Esophagus muscularis mucosa (tissue), 4 donors: ENCODE measurements at regions not wholly inside any gene's neighbourhood (a gene's known extent, or its start where the extent isn't known, plus 50 kb on each side); places are given as distances from the start of the nearest gene placed in this dataset.
"Not testable (repeated sequence)": the region's sequence is repeated elsewhere in the genome, so short reads cannot be mapped to it uniquely, and the experiment has no call there.

Source experiments
- DNase-seq: peaks from one replicate; pipeline ENCODE4 v3.0.0-alpha.2; 2017; ENCODE audit errors: extremely low spot score
- H3K27ac ChIP-seq, 4 donors: fragments of 200-600 bp; sonication (generic); replicated peaks in 1 of 4; 1 replicate in 3 of 4; 2 replicates in 1 of 4; pipeline ENCODE4 v1.5.1; 2016 to 2019; ENCODE audit warnings: mild to moderate bottlenecking in 1 of 4
- H3K27me3 ChIP-seq, 4 donors: fragments of 200-600 bp; sonication (generic); one replicate each; pipeline versions ENCODE4 v1.5.1 to v1.6.0; 2016 to 2019
- H3K36me3 ChIP-seq, 4 donors: fragments of 200-600 bp; sonication (generic); one replicate each; pipeline ENCODE4 v1.5.1; 2016 to 2019
- H3K4me1 ChIP-seq, 4 donors: fragments of 200-600 bp; sonication (generic); one replicate each; pipeline ENCODE4 v1.5.1; 2016 to 2019
- H3K4me3 ChIP-seq, 4 donors: fragments of 200-600 bp; sonication (generic); 1 replicate in 2 of 4; 2 replicates in 2 of 4; pipeline ENCODE4 v1.5.1; 2016 to 2019; ENCODE audit warnings: mild to moderate bottlenecking in 4 of 4, moderate library complexity in 1 of 4
- H3K9me3 ChIP-seq, 4 donors: fragments of 200-600 bp; sonication (generic); 1 replicate in 3 of 4; 2 replicates in 1 of 4; pipeline ENCODE4 v1.5.1; 2016 to 2019
- CTCF ChIP-seq, 3 experiments: fragments of 200-600 bp in 2 of 3; fragments of 450-650 bp in 1 of 3; sonication (generic) in 2 of 3; IDR thresholded peaks; one replicate each; pipeline ENCODE4 v1.5.1; 2017 to 2019; ENCODE audit warnings: antibody characterized with exemption in 3 of 3, mild to moderate bottlenecking in 2 of 3, moderate library complexity in 1 of 3
- EP300 ChIP-seq: sonication (generic); formaldehyde crosslinking; IDR thresholded peaks from one replicate; pipeline ENCODE4 v1.6.1; 2017; ENCODE audit warnings: antibody characterized with exemption
- POLR2A ChIP-seq: fragments of 450-650 bp; IDR thresholded peaks from one replicate; pipeline ENCODE4 v1.6.1; 2017; ENCODE audit warnings: antibody characterized with exemption, moderate library complexity, mild to moderate bottlenecking, low read depth
- POLR2AphosphoS5 ChIP-seq, 2 donors: sonication (generic); formaldehyde crosslinking; IDR thresholded peaks; one replicate each; pipeline ENCODE4 v1.6.1; 2017; ENCODE audit warnings: antibody characterized with exemption in 2 of 2
- WGBS: methylation state at CpG from one replicate; pipeline ENCODE4 v1.1.5; 2018; 5-methylcytosine and 5-hydroxymethylcytosine counted together
- intact Hi-C: fragments of 100-400 bp; cut with DNase I; formaldehyde crosslinking; loops from one replicate; pipeline ENCODE4 v1.15.1; 2023

- no peak overlapping the region for H3K27ac ChIP-seq
- H3K4me3 ChIP-seq: no peak overlapping the region
- 73% methylated on average over 5 of the region's 5 CpGs for WGBS
- intact Hi-C loops: no loop called here
- H3K36me3 ChIP-seq: no peaks in the 10 kb centered on the region
- no peaks in the 10 kb centered on the region for H3K27me3 ChIP-seq
- no peak for TF ChIP-seq EP300
- TF ChIP-seq POLR2AphosphoS5 (IDR thresholded peaks at IDR 0.05): no peak
- TF ChIP-seq POLR2A: no peak
- TF ChIP-seq CTCF (IDR thresholded peaks at IDR 0.05): no peak
- DNase-seq: no peak
- H3K4me1 ChIP-seq: no peaks in the 10 kb centered on the region
- peaks cover 0 to 19% (median 8%) of the 10 kb centered on the region in 4 donors for H3K9me3 ChIP-seq
Measured at GRCh38 chr5:51227963-51228470, 155.2 kb upstream of the ISL1 start.

GRCh38 chr5:51230336-51230735, 152.9 kb upstream of the ISL1 start:
- intact Hi-C loops: no loop called here
- Histone ChIP-seq H3K27me3 (no peaks in the 10 kb centered on the region), H3K4me3 (no peak overlapping the region), H3K27ac (no peak overlapping the region), H3K36me3 (no peaks in the 10 kb centered on the region), H3K4me1 (no peaks in the 10 kb centered on the region), H3K9me3 (peaks cover 0 to 19% (median 8%) of the 10 kb centered on the region in 4 donors)
- no peak for TF ChIP-seq CTCF (IDR thresholded peaks at IDR 0.05)
- no peak for TF ChIP-seq EP300
- no peak for TF ChIP-seq POLR2AphosphoS5 (IDR thresholded peaks at IDR 0.05)
- TF ChIP-seq POLR2A: no peak
- no peak for DNase-seq

- TF ChIP-seq EP300 (no peak), POLR2AphosphoS5 (IDR thresholded peaks at IDR 0.05) (no peak), CTCF (IDR thresholded peaks at IDR 0.05) (no peak), POLR2A (no peak)
- 4% methylated on average over 1 of the region's 1 CpG for WGBS
- H3K27ac ChIP-seq: no peak overlapping the region
- no peak for DNase-seq
- H3K4me3 ChIP-seq: no peak overlapping the region
- no peaks in the 10 kb centered on the region for H3K27me3 ChIP-seq
- H3K9me3 ChIP-seq: no peaks in the 10 kb centered on the region
- H3K4me1 ChIP-seq: no peaks in the 10 kb centered on the region
- H3K36me3 ChIP-seq: no peaks in the 10 kb centered on the region
- intact Hi-C loops: no loop called here
Measured at GRCh38 chr5:51242456-51242855, 140.8 kb upstream of the ISL1 start.

- H3K36me3 ChIP-seq, H3K4me3 ChIP-seq, H3K4me1 ChIP-seq, H3K27me3 ChIP-seq, DNase-seq, H3K27ac ChIP-seq, H3K9me3 ChIP-seq, intact Hi-C loops: not testable (repeated sequence)
- 89% methylated on average over 10 of the region's 10 CpGs for WGBS
Measured at GRCh38 chr5:51250957-51251356, 132.3 kb upstream of the ISL1 start.

GRCh38 chr5:51271261-51271660, 112.0 kb upstream of the ISL1 start:
- no peaks in the 10 kb centered on the region for H3K27me3 ChIP-seq
- intact Hi-C loops: no loop called here
- no peaks in the 10 kb centered on the region for H3K9me3 ChIP-seq
- no peaks in the 10 kb centered on the region for H3K36me3 ChIP-seq
- WGBS: 74% methylated on average over 6 of the region's 6 CpGs
- no peak overlapping the region for H3K27ac ChIP-seq
- TF ChIP-seq EP300 (no peak), POLR2AphosphoS5 (IDR thresholded peaks at IDR 0.05) (no peak), POLR2A (no peak), CTCF (IDR thresholded peaks at IDR 0.05) (no peak)
- DNase-seq: no peak
- H3K4me3 ChIP-seq: no peak overlapping the region
- no peaks in the 10 kb centered on the region for H3K4me1 ChIP-seq
